ENCODE measurements at regions not wholly inside any gene's neighbourhood (a gene's known extent, or its start where the extent isn't known, plus 50 kb on each side); places are given as distances from the start of the nearest gene placed in this dataset.

DNA sequence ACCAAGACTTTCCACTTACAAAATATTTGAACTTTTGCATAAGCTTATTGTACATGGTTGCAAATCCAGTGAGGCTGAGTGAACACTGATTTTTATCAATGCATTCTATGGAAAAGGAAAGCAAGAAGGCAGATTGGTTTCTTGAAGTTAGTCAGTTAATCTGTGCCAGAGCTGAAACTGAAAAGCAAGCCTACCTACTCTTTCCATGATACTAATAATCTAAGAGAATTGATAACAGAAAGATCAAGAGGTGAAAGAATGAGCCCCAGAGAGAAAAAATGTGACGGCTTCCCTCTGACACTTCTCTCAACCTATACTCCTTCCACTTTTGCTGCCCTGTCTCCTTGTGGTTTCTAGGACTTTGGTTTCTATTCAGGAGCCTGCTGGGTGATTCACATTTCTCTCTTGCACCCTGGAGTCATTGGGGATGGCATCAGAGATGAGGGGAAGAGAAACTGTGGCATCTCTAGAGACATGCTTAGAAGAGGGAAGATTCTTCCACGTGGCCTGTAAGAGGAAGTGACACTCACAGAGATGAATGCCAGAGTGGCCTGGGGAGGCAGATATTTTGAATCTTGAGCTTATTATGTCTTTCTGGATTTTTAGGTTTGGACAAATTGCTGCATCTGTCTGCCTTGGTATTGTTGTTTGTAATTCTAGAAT is 158.6 kb upstream of the RIMS1 start:
- Histone ChIP-seq H3K9me3 (ENCODE audit: low read length) (no peaks in the 10 kb centered on the region), H3K4me3 (ENCODE audit: low read depth, low read length, poor library complexity, severe bottlenecking) (no peak overlapping the region), H3K4me2 (ENCODE audit: low read length) (no peak overlapping the region), H3K27ac (ENCODE audit: low read depth, low read length, poor library complexity, severe bottlenecking) (no peak overlapping the region), H3K9me2 (ENCODE audit: insufficient read depth, low read length) (no peaks in the 10 kb centered on the region), H2AFZ (ENCODE audit: low read length) (no peak overlapping the region), H3K4me1 (ENCODE audit: insufficient read depth, low read length, poor library complexity, severe bottlenecking) (no peaks in the 10 kb centered on the region), H3K79me2 (ENCODE audit: insufficient read depth, low read depth, low read length) (no peaks in the 10 kb centered on the region), H4K20me1 (ENCODE audit: insufficient read depth, low read length) (no peaks in the 10 kb centered on the region), H3K36me3 (ENCODE audit: insufficient read depth, low read length) (no peaks in the 10 kb centered on the region)
- ChIA-PET CTCF (ENCODE audit: unreplicated experiment) (no interaction called here), POLR2A (interaction anchor here (0.6 kb wide), 1 partner anchor 85 kb away, joined by 5 read pairs; no protein-coding TSS in a partner anchor)
- peak; percentile 4 for DNase-seq (ENCODE audit: low spot score)
- no peak for TF ChIP-seq EZH2phosphoT487 (IDR thresholded peaks at IDR 0.05; ENCODE audit: borderline replicate concordance, low read depth, low read length)
- TF ChIP-seq, protein P1, sequence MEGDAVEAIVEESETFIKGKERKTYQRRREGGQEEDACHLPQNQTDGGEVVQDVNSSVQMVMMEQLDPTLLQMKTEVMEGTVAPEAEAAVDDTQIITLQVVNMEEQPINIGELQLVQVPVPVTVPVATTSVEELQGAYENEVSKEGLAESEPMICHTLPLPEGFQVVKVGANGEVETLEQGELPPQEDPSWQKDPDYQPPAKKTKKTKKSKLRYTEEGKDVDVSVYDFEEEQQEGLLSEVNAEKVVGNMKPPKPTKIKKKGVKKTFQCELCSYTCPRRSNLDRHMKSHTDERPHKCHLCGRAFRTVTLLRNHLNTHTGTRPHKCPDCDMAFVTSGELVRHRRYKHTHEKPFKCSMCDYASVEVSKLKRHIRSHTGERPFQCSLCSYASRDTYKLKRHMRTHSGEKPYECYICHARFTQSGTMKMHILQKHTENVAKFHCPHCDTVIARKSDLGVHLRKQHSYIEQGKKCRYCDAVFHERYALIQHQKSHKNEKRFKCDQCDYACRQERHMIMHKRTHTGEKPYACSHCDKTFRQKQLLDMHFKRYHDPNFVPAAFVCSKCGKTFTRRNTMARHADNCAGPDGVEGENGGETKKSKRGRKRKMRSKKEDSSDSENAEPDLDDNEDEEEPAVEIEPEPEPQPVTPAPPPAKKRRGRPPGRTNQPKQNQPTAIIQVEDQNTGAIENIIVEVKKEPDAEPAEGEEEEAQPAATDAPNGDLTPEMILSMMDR (conservative IDR thresholded peaks at IDR 0.05; ENCODE audit: low read length), result no peak
- BruUV-seq (replicated peaks), result no TSS peak
- intact Hi-C loops (cut with micrococcal nuclease; ENCODE audit: unreplicated experiment), result no loop called here

DNA sequence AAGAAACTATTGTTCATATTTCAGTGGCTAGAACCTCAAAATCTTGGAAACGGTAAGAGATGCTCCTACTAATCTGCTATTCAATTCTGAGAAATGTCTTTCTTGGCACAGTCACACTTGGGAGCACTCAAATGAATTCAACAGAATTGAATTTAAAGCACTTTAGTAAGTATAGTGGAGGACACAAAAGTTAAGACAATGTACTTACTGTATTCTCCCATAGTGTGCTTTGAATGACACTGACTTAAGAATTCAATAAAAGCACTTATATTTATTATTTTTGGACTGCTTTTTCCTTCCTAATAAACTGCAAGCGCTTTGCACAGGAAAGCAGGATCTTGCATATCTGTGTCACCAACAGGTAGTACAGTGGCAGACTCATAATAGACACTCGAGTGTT is 156.1 kb upstream of the RIMS1 start:
- no peak for TF ChIP-seq EZH2phosphoT487 (IDR thresholded peaks at IDR 0.05; ENCODE audit: borderline replicate concordance, low read depth, low read length)
- TF ChIP-seq, protein P1 (conservative IDR thresholded peaks at IDR 0.05; ENCODE audit: low read length), result no peak
- Histone ChIP-seq H3K27ac (ENCODE audit: low read depth, low read length, poor library complexity, severe bottlenecking) (no peak overlapping the region), H3K9me2 (ENCODE audit: insufficient read depth, low read length) (no peaks in the 10 kb centered on the region), H4K20me1 (ENCODE audit: insufficient read depth, low read length) (no peaks in the 10 kb centered on the region), H2AFZ (ENCODE audit: low read length) (no peak overlapping the region), H3K9me3 (ENCODE audit: low read length) (no peaks in the 10 kb centered on the region), H3K4me1 (ENCODE audit: insufficient read depth, low read length, poor library complexity, severe bottlenecking) (no peaks in the 10 kb centered on the region), H3K4me2 (ENCODE audit: low read length) (no peak overlapping the region), H3K79me2 (ENCODE audit: insufficient read depth, low read depth, low read length) (no peaks in the 10 kb centered on the region), H3K36me3 (ENCODE audit: insufficient read depth, low read length) (no peaks in the 10 kb centered on the region), H3K4me3 (ENCODE audit: low read depth, low read length, poor library complexity, severe bottlenecking) (no peak overlapping the region)
- intact Hi-C loops (cut with micrococcal nuclease; ENCODE audit: unreplicated experiment), result no loop called here
- no peak for DNase-seq (ENCODE audit: low spot score)
- BruUV-seq (replicated peaks), result no TSS peak
- POLR2A ChIA-PET, result no interaction called here
- CTCF ChIA-PET (ENCODE audit: unreplicated experiment), result no interaction called here
